CD1c-positive myeloid dendritic cell (primary cell): ENCODE measurements at regions not wholly inside any gene's neighbourhood (a gene's known extent, or its start where the extent isn't known, plus 50 kb on each side); places are given as distances from the start of the nearest gene placed in this dataset.

Experiments used
- DNase-seq: peaks from one replicate; pipeline ENCODE4 v3.0.0-alpha.2; 2016; ENCODE audit errors: extremely low spot score

GRCh38 chr16:72410492-72410891, 238.5 kb upstream of the PMFBP1 start:
- DNase-seq = no peak

GRCh38 chr16:72409423-72409822, 237.5 kb upstream of the PMFBP1 start:
- no peak for DNase-seq

DNA sequence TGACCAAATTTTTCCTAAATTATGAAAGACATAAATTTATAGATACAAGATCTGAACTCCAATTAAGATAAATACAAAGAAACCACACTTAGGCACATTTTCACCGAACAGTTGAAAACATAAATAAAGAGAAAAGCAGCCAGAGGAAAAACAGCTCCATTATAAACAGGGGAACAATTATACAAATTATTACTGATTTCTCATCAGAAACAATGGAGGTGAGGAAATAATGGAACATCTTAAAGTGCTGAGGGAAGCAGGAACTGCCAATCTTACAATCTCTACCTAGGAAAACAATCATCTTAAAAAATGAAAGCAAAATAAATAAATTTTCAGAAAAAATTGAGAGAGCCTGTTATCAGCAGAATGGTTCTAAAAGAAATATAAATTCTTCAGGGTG, 234.4 kb upstream of the PMFBP1 start:
- no peak for DNase-seq

GRCh38 chr16:72404299-72404698, 232.3 kb upstream of the PMFBP1 start:
- no peak for DNase-seq

DNA sequence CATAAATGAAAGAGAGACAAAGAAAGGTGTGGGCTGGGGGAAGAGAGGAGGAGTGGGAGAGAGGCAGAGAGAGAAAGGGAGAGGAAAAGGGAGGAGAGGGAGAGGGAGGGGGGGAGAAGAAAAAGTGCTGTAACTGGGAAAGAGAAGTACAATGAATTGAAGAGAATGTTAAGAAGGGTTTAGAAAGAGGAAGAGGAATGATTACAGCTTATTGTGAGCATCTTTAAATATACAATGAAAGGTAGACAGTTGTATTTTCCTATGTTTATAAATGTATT, 229.1 kb upstream of the PMFBP1 start:
- DNase-seq = no peak

- peak; percentile 63 for DNase-seq
Measured at GRCh38 chr16:72400257-72401083, 228.5 kb upstream of the PMFBP1 start.

GRCh38 chr16:72399811-72400210, 227.9 kb upstream of the PMFBP1 start:
- DNase-seq = no peak

DNA sequence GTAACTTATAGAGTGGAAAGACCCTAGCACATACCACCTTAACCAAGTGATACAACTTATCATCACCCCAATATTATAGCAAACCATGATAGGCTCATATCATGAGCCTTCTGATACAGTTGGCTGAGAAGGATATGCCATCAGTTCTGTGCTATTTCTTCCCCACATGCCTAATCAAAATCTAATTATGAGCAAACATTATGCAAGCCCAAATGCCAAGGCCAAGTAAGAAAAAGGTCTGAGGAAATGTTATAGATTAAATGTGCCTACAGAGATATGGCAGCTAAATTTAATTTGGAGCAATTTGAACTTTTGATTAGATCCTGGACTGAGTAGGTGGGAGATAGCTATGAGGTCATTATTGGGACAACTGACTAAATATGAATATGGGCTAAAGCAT, 225.9 kb upstream of the PMFBP1 start:
- DNase-seq = no peak

DNA sequence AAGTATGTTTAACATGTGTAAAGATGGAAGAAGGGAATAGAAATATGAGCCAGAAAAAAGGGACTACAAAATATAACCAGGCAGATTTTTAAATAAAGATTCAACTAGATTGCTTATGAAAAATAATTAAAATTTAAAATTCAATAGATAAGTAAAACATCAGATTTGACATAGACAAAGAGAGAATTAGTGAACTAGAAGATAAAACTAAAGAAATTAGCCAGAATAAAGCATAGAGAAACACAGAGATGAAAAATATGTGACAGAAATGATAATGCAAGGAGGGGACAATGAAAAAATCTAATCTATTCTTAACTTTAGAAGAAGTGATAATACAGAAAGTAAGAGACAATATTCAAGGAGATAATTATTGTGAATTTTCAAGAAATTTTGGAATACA, 222.6 kb upstream of the PMFBP1 start:
- DNase-seq = no peak

GRCh38 chr16:72389791-72390190, 217.8 kb upstream of the PMFBP1 start:
- DNase-seq = no peak

DNA sequence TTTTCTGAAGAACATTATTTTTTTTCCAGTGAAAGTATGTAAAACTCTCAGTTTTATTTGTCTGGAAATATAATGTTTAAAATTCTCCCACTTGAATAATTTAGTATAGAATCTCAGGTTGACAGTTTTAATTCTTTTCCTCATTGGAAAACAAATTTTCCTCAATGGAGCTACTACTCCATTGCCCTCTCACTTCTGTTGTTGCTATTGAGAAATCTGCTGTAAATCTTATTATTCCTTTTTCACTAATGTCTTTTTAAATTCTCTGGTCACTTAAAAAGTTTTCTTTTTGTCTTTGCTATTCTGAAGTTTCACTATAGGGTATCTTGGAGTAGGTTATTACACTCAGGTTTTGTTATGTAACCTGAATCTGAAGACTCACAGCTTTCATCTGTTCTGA, 216.1 kb upstream of the PMFBP1 start:
- DNase-seq = no peak

GRCh38 chr16:72384651-72385050, 212.7 kb upstream of the PMFBP1 start:
- DNase-seq = no peak

DNA sequence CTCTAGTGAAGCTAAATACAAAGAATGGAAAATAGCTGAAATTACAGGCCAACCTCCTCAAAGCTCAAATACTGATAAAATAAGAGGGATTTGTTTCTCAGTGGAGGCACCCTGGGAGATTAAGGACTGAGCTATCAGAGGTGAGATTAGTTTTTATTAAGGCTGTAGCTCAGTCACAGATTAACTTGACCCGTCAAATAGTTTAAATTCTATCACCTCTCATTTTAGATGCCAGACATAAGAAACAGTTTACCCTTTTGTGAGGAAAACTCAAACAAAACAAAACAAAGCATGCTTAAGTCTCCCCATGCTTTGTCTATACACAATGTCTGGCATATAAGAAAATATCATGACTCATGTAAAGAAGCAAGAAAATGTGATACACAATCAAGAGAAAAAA, 208.3 kb upstream of the PMFBP1 start:
- DNase-seq = no peak

- no peak for DNase-seq
Measured at GRCh38 chr16:72373201-72373600, 201.2 kb upstream of the PMFBP1 start.

GRCh38 chr16:72372087-72373045, 200.4 kb upstream of the PMFBP1 start:
- DNase-seq = no peak

DNA sequence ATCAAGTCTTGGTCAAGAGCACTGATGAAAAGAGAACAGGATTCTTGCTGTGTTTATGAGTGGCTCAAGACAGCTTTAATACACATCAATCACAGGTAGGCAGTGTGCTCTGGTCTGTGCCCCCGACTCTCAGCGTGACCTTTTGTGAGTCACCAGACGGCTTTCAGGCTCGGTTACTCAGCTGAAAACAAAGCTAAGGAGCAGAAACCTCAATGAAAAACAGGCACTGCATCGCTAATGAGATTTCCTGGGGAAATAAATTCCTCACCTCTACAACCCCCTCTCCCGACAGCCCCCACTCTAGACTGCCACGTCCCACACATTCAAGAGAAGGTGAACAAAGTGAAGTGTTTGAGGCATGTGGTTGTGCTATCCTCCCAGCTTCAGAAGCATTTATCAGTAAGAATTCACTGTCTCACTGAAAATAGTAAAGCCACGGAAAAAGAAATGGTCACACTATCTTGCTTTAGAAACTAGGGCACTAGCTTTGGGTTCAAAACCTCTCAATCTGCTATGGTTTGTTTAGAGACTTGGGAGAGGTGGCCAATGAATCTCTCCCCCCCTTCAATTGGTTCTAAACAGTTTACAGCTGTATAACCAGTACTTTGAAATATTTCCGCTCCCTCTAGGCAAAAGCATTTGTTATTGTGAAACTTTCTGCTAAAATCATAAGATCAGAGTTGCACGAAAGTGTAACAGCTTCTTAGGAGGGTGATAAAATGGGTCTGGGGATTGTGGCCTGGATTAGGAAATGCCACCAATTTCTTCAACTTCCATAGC, 199.5 kb upstream of the PMFBP1 start:
- no peak for DNase-seq

DNA sequence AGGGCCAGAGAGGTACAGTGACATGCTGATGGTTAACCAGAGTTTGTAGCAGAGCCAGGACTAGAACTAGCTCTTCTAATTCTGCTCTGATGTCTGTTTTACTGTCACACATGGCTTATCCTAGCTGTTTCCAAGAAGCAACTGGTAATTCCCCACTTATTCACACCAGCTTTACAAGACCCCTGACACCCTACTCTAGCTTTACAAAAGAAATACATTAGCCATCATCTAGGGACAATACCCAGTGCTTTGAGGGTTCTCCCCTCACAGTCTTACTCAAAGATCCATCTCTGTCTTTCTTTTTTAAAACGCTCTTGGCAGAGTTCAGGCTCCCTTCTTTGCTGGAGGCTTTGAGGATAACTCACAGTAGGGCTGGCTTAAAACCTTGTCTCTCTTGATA, 197.3 kb upstream of the PMFBP1 start:
- no peak for DNase-seq

- no peak for DNase-seq
Measured at GRCh38 chr16:72367851-72368250, 195.9 kb upstream of the PMFBP1 start.

DNA sequence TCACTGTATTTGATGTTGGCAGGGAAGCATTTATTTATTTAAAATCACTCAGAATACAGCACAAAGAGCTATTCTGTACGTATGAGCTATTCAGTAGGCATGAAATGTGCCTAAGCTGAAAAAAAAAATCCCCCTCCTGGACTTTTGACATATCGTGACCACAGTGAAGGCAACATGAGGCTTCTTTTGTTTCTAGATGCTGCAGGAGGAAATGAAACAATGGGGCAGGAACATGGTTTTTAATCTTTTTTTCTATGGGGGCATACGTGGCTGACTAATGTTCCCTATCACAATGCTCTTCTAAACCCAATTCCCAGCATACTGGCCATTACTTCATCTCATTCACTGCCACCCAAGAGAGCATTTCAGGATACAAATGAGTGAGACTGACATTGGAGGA, 191.0 kb upstream of the PMFBP1 start:
- no peak for DNase-seq

DNA sequence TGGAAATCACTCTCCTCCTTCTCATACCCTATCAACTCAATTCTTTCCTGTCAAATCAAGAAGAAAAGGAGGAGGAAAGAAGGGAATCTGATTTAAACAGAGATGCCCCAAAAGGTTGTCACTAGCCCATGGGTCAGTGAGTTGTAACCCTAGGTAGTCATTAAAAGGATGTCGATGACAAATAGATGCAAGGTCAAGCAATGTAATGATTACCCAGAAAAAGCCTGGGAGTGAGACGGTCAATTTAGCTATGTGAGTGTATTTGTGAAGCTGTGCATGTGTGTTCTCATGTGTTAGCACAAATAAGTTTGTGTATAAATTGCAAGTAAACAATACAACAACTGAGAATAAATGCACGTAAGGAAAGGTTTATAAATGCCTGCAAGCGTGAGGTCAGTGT, 190.5 kb upstream of the PMFBP1 start:
- no peak for DNase-seq

DNA sequence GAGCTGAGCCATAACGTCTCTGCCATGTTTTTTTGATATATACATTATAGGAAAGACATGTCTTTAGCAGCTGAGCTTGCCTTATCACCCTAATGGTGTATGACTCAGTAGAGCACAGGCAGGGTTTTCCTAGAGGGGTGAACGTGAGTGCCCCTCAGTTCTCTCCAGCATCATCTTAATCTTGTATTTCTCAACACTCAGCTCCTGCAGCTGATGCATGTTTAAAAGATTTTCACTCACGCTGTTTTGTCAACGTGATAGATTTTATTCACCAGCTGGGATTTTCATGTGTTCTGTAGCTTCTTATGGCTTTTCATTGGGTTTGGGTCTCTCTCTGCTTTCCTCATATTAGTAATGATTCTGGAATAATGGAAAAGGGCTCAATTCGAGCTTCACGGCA, 186.0 kb upstream of the PMFBP1 start:
- no peak for DNase-seq

GRCh38 chr16:72355561-72355960, 183.6 kb upstream of the PMFBP1 start:
- no peak for DNase-seq
